Activated CD4-positive, alpha-beta T cell treated with anti-CD3 and anti-CD28 coated beads, Interleukin-2, amount 50 U/mL, for 48 hours (primary cell): ENCODE measurements at regions not wholly inside any gene's neighbourhood (a gene's known extent, or its start where the extent isn't known, plus 50 kb on each side); places are given as distances from the start of the nearest gene placed in this dataset.
"Not testable (repeated sequence)": the region's sequence is repeated elsewhere in the genome, so short reads cannot be mapped to it uniquely, and the experiment has no call there.

Experiments used
- DNase-seq, 2 experiments: peaks; one replicate each; pipeline ENCODE4 v3.0.0-alpha.2; 2020

DNA sequence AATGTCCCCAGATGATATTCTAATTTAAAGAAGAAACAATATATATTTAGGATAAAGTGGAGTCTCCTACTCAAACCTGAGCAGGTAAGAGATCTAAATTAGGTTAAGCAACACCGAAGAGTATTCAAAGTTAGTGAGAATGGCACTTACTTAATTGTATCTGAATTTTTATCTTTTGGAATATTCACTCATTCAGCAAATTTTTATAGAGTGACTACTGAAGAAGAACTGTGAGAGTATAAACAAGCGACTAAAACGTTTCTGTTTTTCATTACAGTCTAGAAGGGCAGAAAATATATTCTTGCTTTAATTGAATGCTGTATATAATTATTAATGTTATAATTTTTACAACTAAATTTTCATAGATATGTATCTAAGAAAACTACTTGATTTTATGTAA, 567.7 kb upstream of the TBL1XR1 start:
- no peak for DNase-seq

DNA sequence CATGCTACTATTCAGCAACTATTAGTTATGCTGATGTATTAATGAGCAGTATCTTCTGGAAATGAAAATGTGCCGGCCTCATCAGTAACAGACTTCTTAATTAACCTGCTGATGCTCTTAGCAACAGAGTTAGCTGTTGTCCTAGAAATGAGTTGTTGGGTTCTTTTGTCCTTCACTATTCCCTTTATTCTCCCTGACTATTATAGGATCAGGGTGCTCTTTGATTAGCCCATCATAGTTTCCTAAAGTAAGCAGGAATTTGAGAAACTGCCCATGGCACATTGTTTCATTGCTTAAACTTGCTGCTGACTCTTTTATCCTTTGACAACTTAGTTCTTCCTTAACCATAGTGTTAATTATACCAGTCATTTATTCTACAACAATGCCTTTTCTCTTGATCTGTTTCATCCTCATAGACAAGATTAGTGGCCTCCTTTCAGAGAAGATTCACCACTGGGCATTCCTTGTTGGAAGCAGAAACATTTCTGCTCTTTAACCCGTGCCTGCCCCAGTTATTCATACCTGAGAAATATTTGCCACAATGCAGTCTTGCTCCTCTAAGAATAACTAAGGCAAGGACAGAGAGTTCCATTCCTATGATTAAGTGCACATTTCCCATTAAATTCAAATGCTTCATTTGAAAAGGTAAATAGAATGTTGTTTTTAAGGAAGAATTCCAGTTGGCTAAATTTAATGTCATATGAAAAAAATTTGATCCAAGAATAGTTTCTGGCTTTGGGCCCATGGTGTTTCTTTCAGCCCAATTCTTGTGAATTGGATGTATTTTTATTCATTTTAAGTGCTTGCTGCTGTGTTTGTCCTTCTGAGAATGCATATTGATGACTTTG, 573.3 kb upstream of the TBL1XR1 start:
- DNase-seq = no peak

DNA sequence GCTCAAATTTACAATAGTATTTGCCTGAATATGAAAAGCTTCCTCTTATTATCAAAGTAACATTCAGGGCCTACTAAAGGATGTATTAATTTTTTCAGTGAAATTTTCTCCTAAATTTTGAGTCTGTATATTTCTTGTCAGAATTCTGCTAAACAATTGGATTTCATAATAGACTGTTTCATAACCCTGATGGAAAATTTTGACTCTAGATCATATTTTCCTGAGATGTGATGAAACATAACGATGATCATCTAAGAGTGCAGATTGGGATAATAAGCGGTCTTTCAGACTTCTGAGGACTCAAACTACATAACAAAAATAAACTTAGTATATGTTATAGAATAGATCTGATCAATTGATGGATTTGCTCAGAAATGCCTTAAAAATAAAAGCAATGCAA, 574.5 kb upstream of the TBL1XR1 start:
- no peak for DNase-seq

DNA sequence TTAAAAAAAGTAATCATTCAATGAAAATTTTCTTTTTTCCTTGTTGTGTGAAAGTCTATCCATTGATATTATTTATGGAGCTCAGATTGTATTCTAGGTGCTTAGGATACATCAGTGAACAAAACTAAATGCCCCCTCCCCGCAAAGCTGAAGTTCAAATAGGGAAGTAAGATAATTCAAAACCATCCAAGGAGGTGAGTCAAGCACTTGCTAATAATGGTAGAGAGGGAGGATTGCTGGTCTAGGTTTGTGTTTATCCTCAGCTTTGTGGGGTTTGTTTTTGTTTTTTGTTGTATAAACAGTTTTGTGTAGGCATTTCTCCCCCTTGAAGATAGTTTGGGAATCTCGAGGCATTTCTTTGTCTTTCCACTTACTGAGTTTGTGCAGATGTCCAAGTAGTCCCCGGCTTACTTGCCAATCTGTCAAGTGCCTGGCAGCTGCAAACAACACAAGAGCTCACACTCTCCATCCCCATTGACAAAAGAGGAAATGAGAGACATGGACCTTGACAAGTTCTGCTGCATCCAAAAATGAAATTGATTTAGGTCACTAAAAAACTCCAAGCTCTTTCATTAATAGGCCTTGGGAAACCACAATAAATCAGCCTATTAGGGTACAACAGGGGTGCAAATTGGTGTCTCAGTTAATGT, 575.8 kb upstream of the TBL1XR1 start:
- no peak for DNase-seq

DNA sequence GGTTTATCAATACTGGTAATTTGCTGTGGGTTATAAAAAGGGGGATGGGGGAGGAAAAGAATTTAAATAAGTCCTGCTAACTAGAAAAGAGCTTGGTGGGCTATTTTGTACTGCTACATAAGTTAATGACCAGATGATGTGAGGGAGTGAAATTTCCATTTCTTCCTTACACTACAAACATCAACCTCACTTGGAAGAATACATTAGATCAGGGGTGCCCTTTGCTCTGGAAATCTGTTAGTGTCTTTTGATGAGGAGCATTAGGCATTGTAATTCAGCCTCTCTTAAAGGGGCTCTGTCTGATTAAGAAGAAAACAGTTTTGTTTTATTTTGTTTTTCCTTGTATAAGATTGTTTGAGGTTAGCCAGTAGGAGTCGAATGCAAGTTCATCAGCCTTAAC, 576.4 kb upstream of the TBL1XR1 start:
- DNase-seq = no peak

DNA sequence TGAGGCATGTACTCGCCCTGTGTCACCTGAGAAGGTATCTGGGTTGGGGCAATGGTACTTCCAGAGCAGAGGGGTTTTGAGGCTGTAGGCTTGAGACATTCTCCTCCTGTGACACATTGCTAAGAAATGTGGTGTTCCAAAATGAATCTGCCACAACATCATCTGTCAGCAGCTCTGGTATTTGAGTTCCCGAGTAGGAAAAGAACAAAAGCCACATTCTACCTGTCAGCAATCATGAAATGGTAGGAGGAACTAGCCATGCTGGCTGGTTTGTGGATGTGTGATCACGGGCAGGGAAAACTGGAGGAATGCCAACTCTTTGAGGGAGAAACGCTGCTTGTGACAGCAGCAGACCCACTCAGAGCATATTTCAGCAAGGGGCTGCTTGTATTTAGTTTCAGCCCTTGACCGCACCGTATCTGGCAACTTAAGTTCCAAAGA, 579.4 kb upstream of the TBL1XR1 start:
- no peak for DNase-seq

DNA sequence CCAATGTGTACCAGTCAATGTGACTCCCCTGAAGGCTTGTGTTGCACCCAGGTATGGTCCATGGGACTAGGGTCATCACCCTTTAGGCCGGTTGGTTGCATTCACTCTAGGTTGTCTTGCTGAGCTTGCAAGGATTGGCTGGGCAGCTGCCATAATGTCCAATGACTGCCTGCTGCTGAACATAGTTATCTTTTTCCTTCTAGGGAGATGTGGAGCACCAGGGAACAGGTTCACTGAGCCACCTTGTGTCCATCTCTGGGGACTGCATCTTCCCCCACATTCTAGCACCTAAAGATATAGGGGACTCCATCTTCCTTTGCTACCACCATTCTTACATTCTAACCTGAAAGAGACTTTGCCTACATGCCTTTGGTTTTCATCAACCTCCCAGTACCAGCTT, 580.4 kb upstream of the TBL1XR1 start:
- DNase-seq = peak; percentile 56 to 68

DNA sequence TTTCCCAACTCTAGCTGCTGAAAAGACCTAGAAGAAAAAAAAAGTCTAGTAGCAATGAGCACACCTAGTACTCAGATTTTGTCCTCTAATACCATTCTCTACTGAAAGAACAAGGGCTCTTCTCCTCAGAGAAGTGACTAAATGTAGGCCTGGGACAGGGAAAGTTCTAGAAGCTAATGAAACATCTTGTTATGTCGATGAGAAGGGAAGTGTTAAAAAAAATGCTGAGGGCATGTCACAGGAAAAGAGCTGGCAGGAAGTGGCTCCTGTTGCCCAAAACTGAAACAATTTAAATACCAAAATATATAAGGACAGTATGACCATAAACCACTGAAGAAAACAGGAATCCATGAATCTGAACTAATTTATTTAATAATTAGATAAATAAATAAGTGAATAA, 581.4 kb upstream of the TBL1XR1 start:
- DNase-seq = no peak

DNA sequence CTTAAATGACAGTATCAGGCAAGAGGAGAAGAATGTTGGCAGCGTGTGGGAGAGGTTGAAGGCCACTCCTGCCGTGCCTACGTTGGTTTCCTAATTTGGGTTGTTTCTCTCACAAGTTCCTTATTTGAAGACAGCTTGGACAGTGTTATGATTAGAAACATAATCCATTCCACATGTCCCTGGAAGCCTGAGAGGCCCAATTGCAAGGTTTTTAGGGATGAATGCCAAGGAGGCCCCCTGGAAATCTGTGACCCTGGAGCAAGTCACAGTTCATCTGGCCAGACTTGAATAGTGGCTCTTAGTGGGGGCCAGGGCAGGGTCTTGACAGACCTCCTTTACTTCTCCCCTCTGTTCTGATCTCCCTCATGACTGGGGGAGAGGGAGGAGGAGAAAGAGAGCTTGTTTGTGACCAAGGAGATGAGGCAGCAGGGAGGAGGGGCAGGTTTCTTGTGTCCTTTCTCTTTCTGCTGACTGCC, 584.4 kb upstream of the TBL1XR1 start:
- no peak for DNase-seq

DNA sequence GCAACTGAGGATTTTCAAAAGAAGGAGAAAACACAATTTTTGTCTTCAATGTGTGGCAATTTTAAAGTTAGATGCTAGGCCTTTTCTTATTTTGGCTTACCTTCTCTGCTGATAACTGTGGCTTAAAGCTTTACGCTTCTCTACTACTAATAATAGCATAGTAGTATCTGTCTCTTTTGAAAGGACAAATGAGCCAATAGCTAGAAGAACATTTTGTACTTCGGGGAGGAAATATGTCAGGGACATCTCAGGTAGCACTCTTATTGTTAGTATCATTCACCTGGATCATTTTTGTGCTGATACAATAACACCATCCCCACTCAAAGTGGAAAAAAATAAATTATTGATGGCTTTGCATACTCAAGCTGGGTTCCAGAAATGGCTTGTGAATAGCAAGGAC, 586.1 kb upstream of the TBL1XR1 start:
- no peak for DNase-seq

DNA sequence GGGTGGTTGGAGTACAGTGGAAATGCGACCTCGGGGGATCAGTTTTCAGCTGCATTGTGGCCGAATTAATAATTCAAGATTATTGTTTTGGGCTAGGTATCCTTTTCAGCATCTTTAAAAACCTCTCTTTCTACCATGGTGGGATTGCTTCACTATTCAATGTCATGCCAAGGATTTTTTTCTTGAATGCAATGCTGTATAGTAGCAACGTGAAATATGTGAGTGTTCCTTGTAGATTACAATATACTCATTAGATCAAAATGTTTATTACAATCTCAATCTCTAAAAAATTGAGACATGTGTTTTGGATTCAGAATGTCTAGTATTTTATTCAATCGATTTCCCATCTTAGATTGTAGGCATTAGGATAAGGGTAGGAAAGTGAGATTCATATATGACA, 586.5 kb upstream of the TBL1XR1 start:
- no peak for DNase-seq

DNA sequence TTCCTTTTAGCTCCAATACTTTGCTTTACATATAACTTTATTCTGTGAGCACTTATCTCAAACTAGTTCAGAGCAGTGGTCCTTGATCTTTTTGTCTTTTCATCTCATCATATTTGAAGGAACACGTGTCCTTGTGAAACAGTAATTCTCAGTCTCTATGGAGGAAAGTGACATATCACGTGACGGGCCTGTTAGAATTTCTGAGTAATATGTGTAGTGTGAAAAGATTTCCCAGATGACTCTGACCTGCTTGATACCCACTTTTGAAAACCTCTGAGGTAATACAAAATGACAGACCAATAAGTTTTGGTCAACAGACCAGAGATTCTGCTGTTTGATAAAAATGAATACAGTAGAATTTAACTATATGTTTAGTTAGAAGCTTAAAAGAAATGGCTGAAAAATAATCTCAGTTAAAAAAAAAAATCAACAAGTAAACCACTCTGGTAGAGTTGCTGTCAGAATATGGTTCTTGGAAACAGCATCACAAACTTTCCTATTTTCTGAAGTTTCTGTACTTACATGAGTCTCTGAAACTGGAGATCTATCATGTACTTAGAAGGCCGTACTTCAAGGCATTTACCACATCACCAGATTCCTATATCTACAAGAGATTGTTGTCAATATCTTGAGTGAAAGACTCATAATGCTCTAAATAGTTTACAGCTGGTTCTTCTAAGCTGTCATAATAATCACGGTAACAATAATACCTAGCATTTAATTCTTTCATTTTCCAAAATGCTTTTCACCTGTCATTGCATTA, 590.2 kb upstream of the TBL1XR1 start:
- no peak for DNase-seq

DNA sequence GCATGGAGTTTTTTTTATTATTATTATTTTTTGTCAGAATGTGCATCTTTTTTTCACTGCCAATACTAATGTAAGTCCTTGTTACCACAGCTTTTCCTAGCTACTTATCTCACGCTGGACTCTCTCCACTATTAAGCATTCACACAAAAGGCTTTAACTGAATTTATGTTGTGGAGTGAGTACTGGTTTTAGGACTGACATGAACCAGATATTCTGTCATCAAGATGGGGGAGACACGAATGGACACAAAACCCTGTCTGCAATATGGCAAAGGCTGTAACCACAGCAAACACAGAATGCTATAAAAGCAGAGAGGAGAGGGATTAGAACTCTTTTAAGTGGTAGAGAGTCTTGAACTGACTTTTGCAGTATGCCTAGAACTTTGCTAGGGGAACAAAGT, 592.2 kb upstream of the TBL1XR1 start:
- no peak for DNase-seq

DNA sequence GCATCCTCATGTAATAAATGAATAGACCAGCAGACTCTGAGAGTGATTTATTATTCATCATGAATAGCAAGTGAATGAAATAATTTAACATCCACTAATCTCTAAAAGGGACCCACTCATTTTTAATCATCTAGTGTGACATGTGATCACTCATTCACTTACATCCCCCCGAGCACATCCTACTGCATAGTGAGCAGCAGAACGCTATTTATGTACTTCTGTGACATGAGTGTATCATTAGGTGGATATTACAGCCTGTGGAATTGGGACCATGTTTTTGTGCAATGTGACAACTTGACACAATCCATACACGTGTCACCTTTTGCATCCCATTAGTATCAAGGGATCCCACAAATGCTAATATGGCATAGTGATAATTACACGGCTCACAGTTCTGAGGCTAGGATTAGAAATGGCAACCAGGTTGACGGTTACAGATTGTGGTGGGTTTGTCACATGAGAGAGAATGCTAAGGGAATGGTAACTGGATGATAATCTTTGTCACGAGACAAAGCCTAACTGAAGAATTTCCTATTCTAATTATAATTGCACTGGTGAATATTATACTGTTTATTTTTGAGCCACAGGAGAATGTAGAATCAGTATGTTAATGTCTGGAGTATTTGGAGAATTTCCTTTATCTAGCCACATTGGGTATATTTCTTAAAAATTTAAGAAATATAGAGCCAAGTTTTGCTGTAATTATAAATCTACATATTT, 595.2 kb upstream of the TBL1XR1 start:
- DNase-seq = no peak

DNA sequence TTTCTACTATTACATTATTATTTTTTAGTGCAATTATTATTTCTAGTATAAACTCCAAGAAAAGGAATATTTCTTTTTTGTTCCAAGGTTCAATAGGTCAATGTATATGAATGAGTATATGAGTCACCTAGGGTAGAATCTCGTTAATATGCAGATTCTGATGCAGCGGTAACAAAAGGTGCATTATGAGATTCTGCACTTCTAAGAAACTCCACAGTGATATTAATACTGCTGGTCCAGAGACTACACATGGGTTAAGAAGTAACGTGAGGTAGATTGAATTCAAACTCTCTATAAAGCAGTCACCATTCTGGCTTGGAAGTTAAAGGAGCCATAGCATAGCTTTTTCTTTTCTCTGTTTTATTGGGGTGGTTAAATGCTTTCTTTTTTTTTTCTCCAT, 596.2 kb upstream of the TBL1XR1 start:
- no peak for DNase-seq

DNA sequence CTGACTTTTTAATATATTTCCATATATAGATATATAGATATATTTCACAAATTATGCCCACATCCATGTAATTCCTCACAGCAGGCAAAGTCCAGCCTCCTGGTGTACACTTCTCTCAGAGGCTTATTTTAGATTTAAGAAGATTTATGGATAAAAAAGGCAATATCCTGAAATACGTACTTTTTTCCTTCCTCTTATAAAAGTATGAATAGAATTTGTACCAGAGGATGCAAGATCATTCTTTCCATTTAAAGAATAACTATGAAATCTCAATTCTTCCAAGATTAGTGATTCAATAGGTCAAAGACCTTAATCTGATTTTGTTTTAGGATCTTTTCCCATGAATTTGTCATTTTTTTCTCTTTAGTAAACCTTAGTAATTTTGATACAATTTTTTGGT, 597.9 kb upstream of the TBL1XR1 start:
- no peak for DNase-seq

DNA sequence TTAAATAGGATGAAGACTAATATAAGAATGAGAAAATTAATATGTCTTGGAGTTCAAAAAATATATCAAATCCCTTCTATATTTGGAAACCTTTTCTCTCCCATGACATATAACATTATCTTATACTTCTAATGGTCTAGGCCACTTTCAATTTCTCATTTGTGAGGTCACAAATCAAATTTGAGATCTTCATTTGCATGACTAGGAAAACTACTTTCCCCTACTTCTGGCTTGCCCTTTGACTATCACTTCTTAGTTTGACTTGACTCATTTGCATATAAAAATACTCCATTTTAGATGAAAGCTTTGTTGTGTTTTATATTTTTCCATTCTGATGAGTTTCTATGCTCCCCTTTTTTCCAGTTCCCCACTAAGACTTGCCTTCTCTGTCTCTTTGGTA, 598.6 kb upstream of the TBL1XR1 start:
- DNase-seq = no peak

DNA sequence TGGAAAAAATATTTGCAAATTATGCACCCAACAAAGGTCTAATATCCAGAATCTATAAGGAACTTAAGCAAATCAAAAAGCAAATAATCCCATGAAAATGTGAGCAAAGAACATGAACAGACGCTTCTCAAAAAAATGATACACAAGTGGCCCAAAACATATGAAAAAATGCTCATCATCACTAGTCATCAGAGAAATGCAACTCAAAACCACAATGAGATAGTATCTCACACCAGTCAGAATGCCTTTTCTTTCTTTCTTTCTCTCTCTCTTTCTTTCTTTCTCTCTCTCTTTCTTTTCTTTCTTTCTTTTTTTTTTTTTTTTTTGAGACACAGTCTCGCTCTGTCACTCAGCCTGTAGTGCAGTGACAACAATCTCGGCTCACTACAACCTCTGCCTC, 602.9 kb upstream of the TBL1XR1 start:
- DNase-seq = not testable (repeated sequence)

DNA sequence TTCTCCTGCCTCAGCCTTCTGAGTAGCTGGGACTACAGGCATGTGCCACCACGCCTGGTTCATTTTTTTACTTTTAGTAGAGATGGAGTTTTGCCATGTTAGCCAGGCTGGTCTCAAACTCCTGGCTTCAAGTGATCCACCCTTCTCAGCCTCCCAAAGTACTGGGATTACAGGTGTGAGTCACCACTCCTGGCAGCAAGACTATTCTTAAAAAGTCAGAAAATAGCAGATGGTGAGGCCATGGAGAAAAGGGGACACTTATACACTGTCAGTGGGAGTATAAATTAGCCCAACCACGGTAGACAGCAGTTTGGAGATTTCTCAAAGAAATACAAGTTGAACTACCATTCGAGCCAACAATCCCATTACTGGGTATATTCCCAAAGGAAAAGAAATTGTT, 603.3 kb upstream of the TBL1XR1 start:
- no peak for DNase-seq

DNA sequence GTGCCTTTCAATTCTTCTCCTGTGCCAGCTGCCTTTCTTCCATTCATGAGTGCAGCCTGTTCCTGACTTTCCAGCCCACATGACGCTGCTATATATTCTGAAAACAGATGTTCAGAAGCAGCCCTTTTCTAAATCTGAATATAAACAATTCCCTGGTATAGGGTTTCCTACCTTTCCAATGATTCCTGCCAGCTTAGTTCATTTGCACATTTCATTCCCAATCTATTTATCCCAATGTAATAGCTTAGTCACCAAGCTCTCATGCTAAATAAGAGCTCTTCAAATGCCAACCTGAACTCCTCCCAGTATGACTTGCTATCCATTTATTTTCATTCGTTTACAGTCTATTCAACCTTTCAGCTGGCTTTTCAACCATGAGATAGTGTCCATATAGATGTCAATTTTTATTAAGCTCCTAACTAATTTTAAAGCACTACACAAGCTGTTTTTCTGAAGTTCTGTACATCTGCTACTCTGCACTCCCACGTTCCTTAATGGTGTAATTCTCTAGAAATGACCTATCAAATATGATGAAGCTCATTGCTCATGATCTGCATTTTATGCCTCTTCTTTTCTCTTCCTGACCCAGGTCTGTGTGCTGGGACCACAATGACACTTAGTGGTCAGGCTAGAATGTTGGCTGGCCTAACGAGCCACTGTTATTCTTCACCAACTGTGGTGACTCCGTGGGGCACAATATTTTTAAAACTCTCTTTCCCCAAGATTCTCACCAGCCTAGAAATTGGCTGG, 605.0 kb upstream of the TBL1XR1 start:
- no peak for DNase-seq

DNA sequence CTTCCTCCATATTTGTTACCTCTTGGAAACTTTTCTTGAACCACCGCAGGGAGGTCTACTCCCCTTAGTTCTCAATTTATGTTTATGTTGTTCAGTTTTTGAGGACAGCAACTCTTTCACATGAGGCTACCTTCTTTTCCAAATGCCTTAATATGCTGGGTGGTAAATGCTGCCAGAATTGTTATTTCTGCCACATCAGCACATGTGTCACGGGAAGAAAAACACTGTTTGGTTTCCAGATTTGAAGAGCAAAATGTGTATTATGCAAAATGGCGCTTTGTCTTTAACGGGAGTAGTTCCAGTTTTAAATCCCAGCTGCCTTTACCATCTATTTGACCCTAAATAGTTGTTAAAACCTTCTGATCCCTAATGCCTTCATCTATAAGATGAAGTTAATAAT, 606.2 kb upstream of the TBL1XR1 start:
- DNase-seq = no peak

DNA sequence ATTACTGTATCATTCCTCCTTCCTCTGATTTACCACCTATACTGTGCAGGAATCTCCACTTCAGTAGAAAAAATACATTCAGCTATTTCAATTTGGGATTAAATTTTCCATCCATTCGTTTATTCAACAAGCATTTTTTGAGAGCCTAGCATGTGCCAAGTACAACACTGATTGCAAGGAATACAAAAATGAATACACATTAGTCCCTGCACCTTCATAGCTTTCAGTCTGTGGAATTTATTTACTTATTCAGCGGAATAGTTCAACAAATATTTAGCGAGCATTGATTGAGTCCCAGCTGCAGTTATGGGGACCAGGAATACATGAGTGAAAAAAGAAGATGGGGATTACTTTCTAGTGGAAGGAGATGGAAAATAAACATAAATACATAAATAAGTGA, 606.8 kb upstream of the TBL1XR1 start:
- no peak for DNase-seq
